HG03442 (cell line): ENCODE measurements at regions not wholly inside any gene's neighbourhood (a gene's known extent, or its start where the extent isn't known, plus 50 kb on each side); places are given as distances from the start of the nearest gene placed in this dataset.

Experiments used
- ATAC-seq: cut with Tn5 transposase; IDR thresholded peaks from one replicate; pipeline ENCODE4 v1.9.1; 2021; ENCODE audit warnings: mild to moderate bottlenecking, moderate library complexity; ENCODE audit not compliant: unreplicated experiment

GRCh38 chr14:87073880-87074570, 919.0 kb downstream of the GALC start:
- ATAC-seq: no peak

GRCh38 chr14:87067591-87067990, 925.4 kb downstream of the GALC start:
- no peak for ATAC-seq

GRCh38 chr14:87067061-87067460, 925.9 kb downstream of the GALC start:
- no peak for ATAC-seq

DNA sequence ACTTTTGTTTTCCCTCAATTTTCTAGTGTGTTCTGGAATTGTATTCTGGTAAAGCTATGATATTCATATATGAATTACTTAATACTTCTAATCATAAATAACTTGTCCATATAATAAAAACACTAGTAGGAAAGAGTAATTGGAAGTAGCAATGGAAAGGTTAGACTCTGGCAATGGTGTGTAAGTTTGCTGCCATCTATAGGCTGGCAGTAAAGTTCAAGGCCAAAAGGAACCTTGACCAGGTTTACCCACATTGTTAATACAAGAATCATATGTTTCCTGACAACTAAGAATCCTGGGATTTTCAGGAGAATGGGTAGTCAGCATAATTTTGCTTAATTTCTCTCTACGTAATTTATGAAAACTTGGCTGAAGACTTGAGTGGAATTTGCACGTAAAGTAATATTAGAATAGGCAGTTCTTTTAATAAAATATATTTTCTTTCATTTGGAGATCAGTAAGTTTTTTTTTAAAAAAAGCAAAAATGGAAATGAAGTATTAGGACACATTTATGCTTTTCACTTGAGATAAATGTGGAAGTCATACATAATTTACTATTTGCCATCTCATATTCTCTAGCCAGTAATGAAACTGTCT, 926.7 kb downstream of the GALC start:
- ATAC-seq: no peak

GRCh38 chr14:87065366-87065765, 927.6 kb downstream of the GALC start:
- no peak for ATAC-seq

DNA sequence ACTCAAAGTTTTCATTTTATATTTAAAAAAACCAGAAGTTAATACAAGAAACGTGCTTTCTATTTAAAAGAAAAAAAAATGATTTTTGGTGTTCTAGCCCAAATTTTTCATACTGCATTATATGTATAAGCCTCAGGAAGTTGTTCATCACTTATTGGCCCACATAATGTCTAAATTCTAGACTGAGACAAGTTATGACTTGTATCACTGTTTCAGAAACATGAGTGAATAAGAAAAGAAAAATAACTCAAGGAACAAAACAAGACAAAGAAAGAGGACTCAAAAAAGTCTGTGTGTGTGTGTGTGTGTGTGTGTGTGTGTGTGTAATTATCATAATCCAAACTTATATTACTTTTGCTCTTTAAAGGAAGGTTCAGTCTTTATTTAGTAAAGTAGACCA, 929.8 kb downstream of the GALC start:
- ATAC-seq: no peak

- no peak for ATAC-seq
Measured at GRCh38 chr14:87060405-87060804, 932.6 kb downstream of the GALC start.

DNA sequence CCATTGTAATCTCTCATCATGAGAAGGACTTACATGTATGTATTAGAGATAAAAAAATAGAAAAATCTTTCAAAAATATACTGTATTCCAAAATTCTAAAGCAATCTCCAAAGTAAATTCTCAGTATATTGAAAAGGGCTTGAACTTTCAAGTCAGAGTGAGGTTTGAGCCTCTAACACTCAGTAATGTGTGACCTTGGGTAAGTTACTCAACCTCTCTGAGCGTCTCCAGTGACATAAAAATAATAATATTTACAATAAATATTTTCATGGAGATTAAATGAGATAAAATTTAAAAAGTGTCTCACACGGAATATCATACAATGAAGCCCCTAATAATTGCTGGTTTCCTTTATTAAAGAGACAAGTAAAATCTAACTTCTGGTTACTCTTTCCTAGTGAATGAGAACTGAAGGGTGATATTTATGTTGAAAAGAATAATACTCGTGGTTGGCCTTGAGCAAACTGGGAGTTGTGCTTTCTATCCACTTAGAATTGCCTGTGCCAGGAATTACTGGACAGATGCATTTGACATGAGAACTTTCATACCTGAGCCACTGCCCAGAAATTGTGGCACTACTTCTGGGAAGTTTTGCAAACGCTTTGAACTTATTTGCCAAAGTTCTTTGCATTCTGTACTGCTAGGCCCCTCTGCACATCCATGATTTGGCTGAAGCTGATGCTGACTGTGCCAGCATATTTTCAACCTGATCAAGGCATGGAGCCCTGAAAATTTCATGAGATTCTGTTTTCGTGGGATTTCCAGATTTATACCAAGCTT, 933.7 kb downstream of the GALC start:
- no peak for ATAC-seq

DNA sequence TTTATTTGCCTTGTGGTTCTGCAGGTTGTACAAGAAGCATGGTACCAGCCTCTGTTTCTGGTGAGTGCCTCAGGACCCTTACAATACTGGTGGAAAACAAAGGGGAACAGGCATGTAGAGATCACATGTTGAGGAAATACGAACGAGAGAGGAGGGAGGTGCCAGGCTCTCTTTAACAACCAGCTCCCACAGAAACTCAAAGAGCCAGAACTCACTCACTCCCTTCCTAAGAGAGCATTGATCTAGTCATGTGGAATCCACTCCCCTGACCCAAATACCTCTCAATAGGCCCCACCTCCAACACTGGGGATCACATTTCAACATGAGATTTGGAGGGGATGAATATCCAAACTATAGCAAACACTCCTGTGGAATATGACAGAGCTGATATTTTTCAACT, 938.0 kb downstream of the GALC start:
- no peak for ATAC-seq

- ATAC-seq: no peak
Measured at GRCh38 chr14:87052646-87053225, 940.2 kb downstream of the GALC start.

DNA sequence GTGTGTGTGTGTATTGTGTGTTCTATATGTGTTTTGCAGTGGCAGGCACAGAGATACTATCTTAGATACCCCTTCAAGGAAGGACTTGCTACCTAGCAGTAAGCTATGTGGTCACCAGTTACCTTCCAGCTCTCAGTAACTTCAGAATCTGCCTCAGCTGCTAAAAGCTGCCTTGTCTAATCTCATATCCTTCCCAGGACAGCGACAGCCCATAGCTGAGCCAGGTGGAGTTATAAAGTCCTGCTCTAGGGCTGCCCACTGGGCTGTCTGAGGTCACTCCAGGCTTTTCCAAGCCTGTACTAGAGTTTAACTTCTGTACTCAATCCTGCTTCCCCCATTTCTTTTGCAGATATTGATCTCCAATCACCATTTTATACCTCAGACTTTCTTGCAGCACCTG, 942.6 kb downstream of the GALC start:
- ATAC-seq: no peak

DNA sequence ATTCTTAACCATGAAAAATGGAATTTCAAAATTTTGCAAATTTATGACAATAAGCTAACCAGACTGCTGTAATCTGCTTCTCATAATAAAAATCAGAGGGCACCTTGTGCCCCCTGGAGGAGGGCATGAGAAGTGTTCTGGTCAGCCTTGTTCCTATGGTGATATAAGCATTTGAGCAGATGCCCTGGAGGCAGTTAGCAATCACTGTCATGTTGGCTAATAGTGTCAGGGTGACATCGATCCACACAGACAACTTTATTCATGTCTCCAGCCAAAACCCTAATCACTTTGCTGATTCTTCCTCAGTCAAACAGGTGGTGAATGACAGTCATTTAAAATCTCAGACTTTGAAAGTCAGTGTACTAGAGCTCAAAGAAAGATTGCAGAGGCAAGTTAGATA, 943.0 kb downstream of the GALC start:
- peak; percentile 49 for ATAC-seq

DNA sequence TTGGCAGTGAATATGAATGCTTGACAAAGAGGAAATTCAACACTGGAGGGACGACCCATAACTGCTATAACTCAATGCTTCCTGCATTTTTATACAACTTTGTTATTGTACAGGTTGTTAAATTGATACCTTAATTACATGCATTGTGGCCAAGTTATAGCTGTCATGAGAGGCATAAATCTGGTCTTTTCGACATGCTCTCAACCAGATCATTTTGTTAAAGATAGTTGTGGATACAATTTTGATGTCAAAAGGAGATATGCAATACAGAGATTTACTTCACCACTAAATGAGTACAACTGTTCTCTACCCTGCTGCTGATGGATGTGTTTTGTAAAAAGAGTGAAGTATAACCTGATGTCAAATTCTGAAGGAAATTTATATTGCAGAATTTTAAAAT, 946.0 kb downstream of the GALC start:
- ATAC-seq: no peak

DNA sequence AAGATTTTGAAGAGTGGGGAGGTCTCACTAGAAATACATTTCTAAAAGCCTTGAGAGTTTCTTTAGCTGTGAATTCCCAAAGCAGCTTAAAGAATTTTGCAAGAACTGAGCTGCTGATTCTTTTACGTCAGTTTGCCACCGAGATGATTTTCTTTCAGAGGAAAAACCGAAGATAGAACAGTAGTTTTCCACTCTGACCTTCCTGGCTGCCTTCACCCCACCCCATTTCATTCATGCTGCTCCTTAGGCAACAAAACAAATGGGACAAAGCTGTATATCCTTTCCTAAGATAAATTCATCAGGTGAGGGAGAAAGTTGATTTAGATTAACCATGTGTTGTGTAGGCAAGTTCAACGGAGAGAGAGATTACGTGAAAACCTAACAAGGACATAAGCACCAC, 947.0 kb downstream of the GALC start:
- no peak for ATAC-seq

DNA sequence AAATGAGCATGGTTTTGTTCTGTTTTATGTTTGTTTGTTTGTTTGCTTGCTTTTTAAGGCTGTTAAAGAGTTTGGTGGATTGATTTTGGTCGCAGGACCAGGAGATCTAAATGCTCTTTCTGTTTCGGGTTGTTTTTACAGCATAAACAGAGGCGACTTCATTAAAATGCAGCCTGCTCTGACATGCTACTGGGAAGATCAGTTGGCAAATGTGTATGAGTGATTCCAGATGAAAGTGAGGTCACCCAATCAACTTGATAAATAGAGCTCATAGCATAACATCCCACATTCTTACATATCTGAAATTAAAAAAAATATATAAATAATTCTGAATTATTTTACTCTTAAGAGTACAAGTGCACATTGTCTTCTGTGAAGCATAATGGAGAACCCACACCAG, 947.7 kb downstream of the GALC start:
- ATAC-seq: no peak

- no peak for ATAC-seq
Measured at GRCh38 chr14:87044807-87045206, 948.2 kb downstream of the GALC start.

- no peak for ATAC-seq
Measured at GRCh38 chr14:87043667-87044200, 949.2 kb downstream of the GALC start.

GRCh38 chr14:87042354-87042753, 950.6 kb downstream of the GALC start:
- no peak for ATAC-seq

GRCh38 chr14:87041290-87042020, 951.5 kb downstream of the GALC start:
- no peak for ATAC-seq

- ATAC-seq: no peak
Measured at GRCh38 chr14:87034680-87035079, 958.3 kb downstream of the GALC start.

- ATAC-seq: no peak
Measured at GRCh38 chr14:87030197-87030596, 962.8 kb downstream of the GALC start.
